ENCODE measurements at regions not wholly inside any gene's neighbourhood (a gene's known extent, or its start where the extent isn't known, plus 50 kb on each side); places are given as distances from the start of the nearest gene placed in this dataset.

DNA sequence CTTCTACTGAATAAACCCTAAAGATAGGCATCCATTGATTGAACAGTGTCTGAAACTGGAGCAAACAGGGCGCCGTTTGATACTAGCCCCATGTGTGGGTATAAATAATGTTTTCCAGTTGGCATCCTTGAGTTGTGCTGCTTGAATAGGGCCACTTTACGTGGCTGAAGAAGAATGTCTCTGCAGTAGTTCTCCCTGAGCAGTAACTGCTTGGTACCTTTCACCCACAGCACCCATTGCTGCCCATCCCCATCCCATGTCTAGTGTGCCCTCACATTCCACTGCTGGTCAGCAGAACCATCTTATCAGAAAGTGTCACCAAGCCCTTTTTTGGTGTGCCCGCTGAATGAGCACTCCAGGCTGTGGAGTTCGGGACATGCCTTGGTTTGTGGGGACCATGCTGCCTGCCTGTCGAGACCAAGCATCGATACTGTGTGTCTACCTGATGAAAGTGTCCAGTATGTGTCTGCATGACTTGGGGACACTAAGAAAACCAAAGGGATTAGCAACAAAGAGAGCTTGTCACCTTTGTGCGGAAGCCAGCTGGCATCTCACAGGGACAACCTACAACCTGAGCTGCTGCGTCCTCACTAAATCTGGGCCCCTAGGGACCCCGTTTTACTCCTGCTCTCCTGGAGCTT, 162.0 kb downstream of the TM9SF2 start:
- DNase-seq (ENCODE audit: low spot score): no peak

- DNase-seq (ENCODE audit: low spot score): no peak
Measured at GRCh38 chr13:99662678-99663077, 161.4 kb downstream of the TM9SF2 start.

GRCh38 chr13:99661791-99662190, 160.5 kb downstream of the TM9SF2 start:
- no peak for DNase-seq (ENCODE audit: low spot score)

- DNase-seq (ENCODE audit: low spot score): no peak
Measured at GRCh38 chr13:99659866-99660554, 158.7 kb downstream of the TM9SF2 start.

DNA sequence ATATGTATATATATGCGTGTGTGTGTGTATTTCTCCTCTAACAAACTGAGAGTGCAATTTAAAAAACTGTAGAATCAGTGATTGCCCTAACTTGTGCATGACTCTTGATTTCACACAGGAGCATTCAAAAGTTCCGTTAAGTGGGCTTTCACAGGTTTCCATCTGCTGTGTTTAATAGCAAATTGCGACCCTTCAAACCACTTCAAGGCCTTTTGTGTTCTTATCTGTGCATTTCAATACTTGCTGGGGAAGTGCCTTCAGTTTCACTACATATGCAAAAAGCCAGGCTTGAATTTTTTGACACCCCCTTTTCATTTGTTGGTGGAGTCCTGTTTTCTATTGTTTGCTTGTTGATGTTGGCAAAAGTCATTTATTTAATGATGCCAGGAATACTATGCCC, 158.0 kb downstream of the TM9SF2 start:
- no peak for DNase-seq (ENCODE audit: low spot score)

- peak; percentile 8 for DNase-seq (ENCODE audit: low spot score)
Measured at GRCh38 chr13:99658261-99658991, 157.2 kb downstream of the TM9SF2 start.

DNA sequence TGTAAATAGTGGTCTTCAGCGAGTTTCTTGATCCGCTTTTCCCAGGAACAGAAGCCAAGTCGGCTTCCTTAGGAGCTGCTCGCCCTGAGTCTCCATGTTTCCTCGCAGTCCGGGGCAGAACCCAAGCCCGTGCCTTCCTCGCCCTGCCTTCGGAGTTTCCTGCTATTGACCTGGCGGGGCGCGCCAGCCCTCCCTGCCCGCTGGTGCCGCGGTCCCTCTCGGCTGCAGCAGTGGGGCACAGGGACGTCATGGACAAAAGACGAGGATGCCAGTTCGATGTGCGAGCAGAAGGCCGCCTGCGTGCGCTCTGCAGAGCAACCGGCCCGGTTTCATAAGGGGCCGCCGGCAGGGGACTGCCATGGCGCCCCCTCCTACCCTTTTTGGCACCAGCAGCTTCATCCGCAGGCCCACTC, 156.6 kb downstream of the TM9SF2 start:
- DNase-seq (ENCODE audit: low spot score): no peak

- no peak for DNase-seq (ENCODE audit: low spot score)
Measured at GRCh38 chr13:99656844-99657381, 155.6 kb downstream of the TM9SF2 start.

DNA sequence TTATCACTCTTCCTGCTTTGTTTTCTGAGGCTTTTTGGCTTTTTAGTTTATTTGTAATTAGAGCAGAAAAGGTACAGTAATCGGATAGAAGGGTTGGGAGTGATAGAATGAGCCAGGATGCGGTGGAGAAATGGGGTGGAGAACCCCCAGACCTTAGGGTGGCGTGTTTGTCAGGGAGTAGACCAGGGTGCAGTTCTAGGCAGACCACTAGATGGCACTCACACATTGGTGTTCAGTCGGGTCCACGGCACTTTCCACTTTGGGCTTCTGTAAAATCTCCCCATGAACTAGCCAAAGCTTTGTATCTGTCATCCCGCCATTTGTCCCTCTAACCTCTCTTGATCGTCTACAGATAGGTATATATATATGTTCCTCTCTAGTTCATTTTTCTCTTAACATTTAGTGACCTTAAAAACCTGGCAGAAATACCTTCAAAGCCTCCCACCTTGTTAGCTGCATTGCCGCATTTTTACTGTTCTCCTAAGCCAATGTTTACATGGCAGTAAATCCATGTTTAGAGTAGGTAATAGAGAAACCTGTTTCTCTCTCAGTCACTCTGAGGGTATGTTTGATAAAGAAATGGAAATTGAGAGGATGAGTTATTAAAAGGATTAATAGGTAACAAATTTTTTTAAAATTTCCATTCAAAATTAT, 154.9 kb downstream of the TM9SF2 start:
- peak; percentile 75 for DNase-seq (ENCODE audit: low spot score)

DNA sequence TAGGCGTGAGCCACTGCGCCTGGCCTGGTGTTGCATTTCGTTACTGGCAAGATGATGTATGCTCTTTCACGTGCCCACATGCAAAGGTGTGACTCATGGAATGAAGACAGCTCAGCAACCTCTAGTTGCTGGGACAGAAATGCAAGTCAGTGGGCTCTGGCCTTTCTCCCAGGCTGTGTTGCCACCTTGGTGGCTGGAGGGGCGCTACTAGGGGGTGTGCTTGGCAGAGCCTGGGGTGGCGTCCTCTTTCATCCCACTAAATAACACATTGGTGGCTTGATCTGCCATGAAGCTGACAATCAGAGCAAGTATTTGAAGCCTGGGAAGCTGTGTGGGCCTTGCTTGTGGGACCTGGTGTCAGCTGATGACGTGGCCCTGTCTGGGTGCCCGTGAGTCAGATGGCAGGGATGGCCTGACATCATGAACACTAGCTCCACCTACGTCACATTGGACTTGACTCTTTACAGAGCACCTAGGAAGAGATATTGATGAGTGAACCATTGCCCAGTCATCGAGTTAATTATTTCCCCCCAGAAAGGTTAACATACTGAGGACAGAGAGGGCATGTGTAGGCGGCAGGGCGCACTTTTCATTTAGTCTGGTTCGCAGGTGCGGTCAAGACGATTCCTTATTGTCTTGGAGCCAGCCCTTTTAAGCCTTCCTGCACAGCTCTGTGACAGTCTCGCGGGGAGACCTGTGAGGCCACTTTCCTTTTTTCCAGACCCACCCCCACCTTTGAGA, 154.2 kb downstream of the TM9SF2 start:
- peak; percentile 32 for DNase-seq (ENCODE audit: low spot score)

GRCh38 chr13:99654076-99654475, 152.8 kb downstream of the TM9SF2 start:
- DNase-seq (ENCODE audit: low spot score): no peak

- DNase-seq (ENCODE audit: low spot score): no peak
Measured at GRCh38 chr13:99653526-99653925, 152.3 kb downstream of the TM9SF2 start.

DNA sequence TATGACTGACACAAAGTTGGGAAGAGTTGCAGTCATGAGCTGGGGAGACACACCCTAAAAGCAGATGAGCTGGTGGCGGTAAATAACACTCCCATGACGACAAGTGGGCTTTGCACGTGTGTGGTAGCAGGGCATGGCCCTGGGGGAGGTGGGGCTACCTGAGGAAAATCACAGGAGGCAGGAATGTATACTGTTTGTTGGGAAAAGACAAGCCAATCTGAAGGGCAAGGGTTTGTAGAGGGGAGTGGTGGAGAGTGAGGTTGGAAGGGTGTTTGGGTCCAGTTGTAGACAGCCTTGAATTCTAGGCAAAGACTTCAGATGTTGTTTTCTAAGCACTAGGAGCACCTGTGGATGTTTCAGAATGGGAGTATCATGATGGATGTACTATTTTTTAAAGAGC, 151.6 kb downstream of the TM9SF2 start:
- DNase-seq (ENCODE audit: low spot score): no peak

DNA sequence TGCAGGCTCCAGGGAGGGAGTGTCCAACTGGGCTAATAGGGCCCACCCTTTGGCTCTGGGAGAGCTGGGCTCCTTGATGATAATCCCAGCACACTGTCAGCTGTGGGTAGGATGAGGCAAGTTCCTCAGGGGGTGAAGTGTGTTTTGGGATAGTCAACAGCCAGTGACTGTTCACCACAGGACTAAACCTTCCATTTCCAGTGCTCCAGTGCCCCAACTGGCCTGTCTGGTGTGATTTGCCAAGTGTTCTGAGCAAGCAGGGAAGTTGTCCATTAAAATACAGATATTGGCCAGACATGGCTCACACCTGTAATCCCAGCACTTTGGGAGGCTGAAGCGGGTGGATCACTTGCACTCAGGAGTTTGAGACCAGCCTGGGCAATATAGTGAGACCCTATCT, 150.9 kb downstream of the TM9SF2 start:
- no peak for DNase-seq (ENCODE audit: low spot score)

- no peak for DNase-seq (ENCODE audit: low spot score)
Measured at GRCh38 chr13:99651016-99651415, 149.7 kb downstream of the TM9SF2 start.

DNA sequence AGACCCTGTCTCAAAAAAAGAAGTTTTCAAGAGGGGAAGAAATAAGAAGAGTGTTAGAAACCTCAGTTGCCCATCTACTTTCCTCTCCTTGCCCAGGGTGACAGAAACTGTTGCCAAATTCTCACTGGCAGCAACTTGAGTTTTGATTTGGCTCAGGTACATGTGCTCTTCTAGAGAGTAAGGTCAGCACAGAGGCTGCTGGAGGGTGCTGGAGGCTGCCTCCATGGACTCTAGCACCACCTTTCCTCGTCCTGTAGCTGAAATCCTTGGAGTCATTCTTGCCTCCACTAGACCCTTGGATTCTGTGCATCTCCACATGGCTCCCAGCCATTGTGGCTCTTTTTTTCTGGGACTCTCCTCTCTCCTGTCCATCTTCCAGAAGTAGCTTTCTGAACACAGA, 149.1 kb downstream of the TM9SF2 start:
- no peak for DNase-seq (ENCODE audit: low spot score)

- DNase-seq (ENCODE audit: low spot score): no peak
Measured at GRCh38 chr13:99648927-99649326, 147.7 kb downstream of the TM9SF2 start.

GRCh38 chr13:99648066-99648665, 146.9 kb downstream of the TM9SF2 start:
- no peak for DNase-seq (ENCODE audit: low spot score)

GRCh38 chr13:99647596-99647985, 146.3 kb downstream of the TM9SF2 start:
- no peak for DNase-seq (ENCODE audit: low spot score)

- no peak for DNase-seq (ENCODE audit: low spot score)
Measured at GRCh38 chr13:99646866-99647595, 145.8 kb downstream of the TM9SF2 start.

GRCh38 chr13:99642841-99643240, 141.6 kb downstream of the TM9SF2 start:
- DNase-seq (ENCODE audit: low spot score): no peak
